Endothelial cell of umbilical vein (primary cell): ENCODE measurements at regions not wholly inside any gene's neighbourhood (a gene's known extent, or its start where the extent isn't known, plus 50 kb on each side); places are given as distances from the start of the nearest gene placed in this dataset.

Experiments used
- BruUV-seq: library from RNA; stranded (reverse); fragments of 400-500 nt; replicated peaks from 2 replicates; lab custom pipeline; 2021; lab: Mats Ljungman, UMichigan
- CTCF ChIA-PET: fragments of 300-600, 350-600 bp; sonication (Branson Sonifier 250); formaldehyde crosslinking; loops from one replicate; lab custom pipeline; 2021; ENCODE audit warnings: antibody characterized with exemption, inconsistent platforms; lab: Charles Lee
- POLR2A ChIA-PET: fragments of 300-600, 350-600 bp; sonication (Branson Sonifier 250); formaldehyde crosslinking; loops from one replicate; lab custom pipeline; 2021; ENCODE audit warnings: antibody characterized with exemption, inconsistent platforms; lab: Charles Lee
- DNase-seq: peaks from one replicate; pipeline ENCODE4 v3.0.0-alpha.2; 2011; ENCODE audit warnings: low read depth, low spot score
- FAIRE-seq: peaks from 2 replicates; lab custom pipeline; 2011; peaks lifted over from hg19 to GRCh38; lab: Jason Lieb, UNC
- H2AFZ ChIP-seq: 2 replicates; pipeline ENCODE4 v1.6.0; 2012; ENCODE audit warnings: low read depth, low read length, control low read depth, inconsistent platforms
- H3K27ac ChIP-seq: 2 replicates; pipeline ENCODE4 v1.5.1; 2011; ENCODE audit warnings: low read depth, mild to moderate bottlenecking, control low read depth, low read length, moderate library complexity; ENCODE audit not compliant: insufficient read depth
- H3K27me3 ChIP-seq, 2 experiments: 2 replicates each; pipeline versions ENCODE4 v1.6.0 to v1.6.1; 2011; ENCODE audit warnings: low read length in 2 of 2, mixed read lengths in 1 of 2; ENCODE audit not compliant: control insufficient read depth in 2 of 2, insufficient read depth in 2 of 2
- H3K36me3 ChIP-seq, 2 experiments: 2 replicates in 1 of 2; 3 replicates in 1 of 2; pipeline ENCODE4 v1.5.1; 2011; ENCODE audit warnings: low read length in 2 of 2, mild to moderate bottlenecking in 1 of 2, moderate library complexity in 1 of 2; ENCODE audit not compliant: control insufficient read depth in 2 of 2, insufficient read depth in 2 of 2; ENCODE audit errors: extremely low read depth in 1 of 2
- H3K4me1 ChIP-seq: 3 replicates; pipeline ENCODE4 v1.5.1; 2011; ENCODE audit warnings: mild to moderate bottlenecking, low read length; ENCODE audit not compliant: control insufficient read depth, insufficient read depth; ENCODE audit errors: extremely low read depth
- H3K4me2 ChIP-seq: 2 replicates; pipeline ENCODE4 v1.6.1; 2011; ENCODE audit warnings: low read length, control low read depth, mixed read lengths; ENCODE audit not compliant: insufficient read depth
- H3K4me3 ChIP-seq, 3 experiments: fragments of 200-600 bp in 1 of 3; sonication (generic), shearing (Covaris generic) in 1 of 3; replicated peaks in 1 of 3; 2 replicates each; pipeline ENCODE4 v1.5.1; 2011 to 2016; ENCODE audit warnings: control low read depth in 3 of 3, low read length in 3 of 3, mild to moderate bottlenecking in 2 of 3, inconsistent platforms in 1 of 3, low read depth in 1 of 3, moderate library complexity in 1 of 3; ENCODE audit not compliant: insufficient read depth in 1 of 3
- H3K79me2 ChIP-seq: 2 replicates; pipeline ENCODE4 v1.6.0; 2012; ENCODE audit warnings: low read length, inconsistent platforms; ENCODE audit not compliant: control insufficient read depth, insufficient read depth
- H3K9ac ChIP-seq: replicated peaks from 2 replicates; pipeline ENCODE3; 2011; ENCODE audit warnings: low read length, control low read depth; ENCODE audit not compliant: insufficient read depth; ENCODE audit errors: extremely low read depth
- H3K9me1 ChIP-seq: replicated peaks from 3 replicates; pipeline ENCODE4 v1.6.0; 2011; ENCODE audit warnings: mild to moderate bottlenecking, low read length; ENCODE audit not compliant: control insufficient read depth, insufficient read depth; ENCODE audit errors: extremely low read depth
- H3K9me3 ChIP-seq: replicated peaks from 2 replicates; pipeline ENCODE4 v1.5.1; 2012; ENCODE audit warnings: low read length, inconsistent platforms; ENCODE audit not compliant: control insufficient read depth, insufficient read depth
- H4K20me1 ChIP-seq: replicated peaks from 2 replicates; pipeline ENCODE3; 2011; ENCODE audit warnings: mild to moderate bottlenecking, low read length; ENCODE audit not compliant: control insufficient read depth, insufficient read depth; ENCODE audit errors: extremely low read depth
- EZH2 ChIP-seq: IDR thresholded peaks from 2 replicates; pipeline ENCODE4 v1.6.1; 2012; ENCODE audit warnings: borderline replicate concordance, low read depth, mild to moderate bottlenecking, moderate library complexity, low read length, inconsistent platforms; ENCODE audit not compliant: severe bottlenecking
- FOS ChIP-seq: IDR thresholded peaks from 2 replicates; pipeline ENCODE4 v1.6.1; 2011; ENCODE audit warnings: mild to moderate bottlenecking, low read length, moderate library complexity, borderline replicate concordance; ENCODE audit not compliant: insufficient read depth
- GATA2 ChIP-seq: IDR thresholded peaks from 2 replicates; pipeline ENCODE4 v1.7.0; 2011; ENCODE audit warnings: low read depth, mild to moderate bottlenecking, moderate library complexity, mixed read lengths, low read length; ENCODE audit not compliant: insufficient read length, insufficient read depth
- JUN ChIP-seq: IDR thresholded peaks from 2 replicates; pipeline ENCODE4 v1.6.1; 2011; ENCODE audit warnings: borderline replicate concordance, low read depth; ENCODE audit not compliant: insufficient read length, insufficient read depth
- MYC ChIP-seq: IDR thresholded peaks from one replicate; pipeline ENCODE4 v1.6.1; 2011; ENCODE audit warnings: mild to moderate bottlenecking, low read depth, low read length
- POLR2A ChIP-seq: IDR thresholded peaks from 2 replicates; pipeline ENCODE4 v1.6.1; 2012; ENCODE audit warnings: low read depth, mild to moderate bottlenecking, control low read depth, low read length
- POLR2AphosphoS5 ChIP-seq: IDR thresholded peaks from 2 replicates; pipeline ENCODE4 v1.6.1; 2012; ENCODE audit warnings: low read depth, mild to moderate bottlenecking, control low read depth, low read length, moderate library complexity; ENCODE audit not compliant: insufficient read depth
- dilution Hi-C: fragments of 300-500 bp; cut with MboI; formaldehyde crosslinking; loops from one replicate; pipeline ENCODE4 v1.15.0; 2019; ENCODE audit warnings: low sequenced_read_pairs; ENCODE audit not compliant: extremely low pct_ligation_motif_present
- intact Hi-C: fragments of 100-400 bp; cut with micrococcal nuclease; formaldehyde crosslinking; loops from one replicate; pipeline ENCODE4 v1.10.0; 2022
- TF ChIP-seq, protein P1 (sequence below): IDR thresholded peaks from 2 replicates; pipeline ENCODE4 v1.6.1; 2011; ENCODE audit not compliant: insufficient read depth, insufficient read length
- TF ChIP-seq, protein P2 (sequence below), 2 donors: IDR thresholded peaks; 1 replicate in 1 of 2; 2 replicates in 1 of 2; pipeline ENCODE4 v1.5.1; 2011; ENCODE audit warnings: low read length in 2 of 2, mild to moderate bottlenecking in 2 of 2, moderate library complexity in 2 of 2, control low read depth in 1 of 2, inconsistent platforms in 1 of 2, low read depth in 1 of 2; ENCODE audit not compliant: insufficient read depth in 1 of 2; ENCODE audit errors: extremely low read depth in 1 of 2

DNA sequence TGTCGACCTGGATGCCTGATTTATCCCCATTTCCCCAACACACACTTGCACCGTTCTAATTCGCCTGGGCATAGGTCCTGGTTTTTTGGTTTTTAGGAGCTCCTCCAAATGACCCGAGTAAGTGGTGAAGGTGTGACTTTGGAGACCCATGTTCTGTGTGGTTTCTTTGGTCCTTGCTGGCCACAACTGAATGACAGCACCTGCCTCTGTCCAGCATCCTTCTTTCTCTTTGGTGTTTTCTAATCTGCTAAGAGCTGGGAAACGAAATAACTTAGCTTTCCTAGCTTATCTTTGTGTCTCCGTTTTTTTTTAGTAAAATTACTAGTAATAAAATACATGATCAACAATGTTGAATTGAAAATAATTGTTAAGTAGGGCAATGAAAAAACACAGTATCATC is 120.2 kb downstream of the PRLHR start:
- BruUV-seq = no TSS peak
- CTCF ChIA-PET = interaction anchor here (0.7 to 1.4 kb wide), 2 partner anchors 16 to 18 kb away, joined by 3 to 7 read pairs; no protein-coding TSS in a partner anchor

More for the DNA sequence above, 120.2 kb downstream of the PRLHR start:
- no peak overlapping the region for H3K9ac ChIP-seq
- H3K4me2 ChIP-seq = no peak overlapping the region
- no peaks in the 10 kb centered on the region for H4K20me1 ChIP-seq
- DNase-seq = no peak
- H3K27me3 ChIP-seq = no peaks in the 10 kb centered on the region
- no peak overlapping the region for H3K27ac ChIP-seq
- no peak for FAIRE-seq
- H3K4me1 ChIP-seq = no peaks in the 10 kb centered on the region
- no peaks in the 10 kb centered on the region for H3K9me3 ChIP-seq
- no peaks in the 10 kb centered on the region for H3K79me2 ChIP-seq
- POLR2A ChIA-PET = no interaction called here
- no peak for TF ChIP-seq MYC
- TF ChIP-seq, protein P1, sequence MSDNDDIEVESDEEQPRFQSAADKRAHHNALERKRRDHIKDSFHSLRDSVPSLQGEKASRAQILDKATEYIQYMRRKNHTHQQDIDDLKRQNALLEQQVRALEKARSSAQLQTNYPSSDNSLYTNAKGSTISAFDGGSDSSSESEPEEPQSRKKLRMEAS = no peak
- no peak for TF ChIP-seq POLR2AphosphoS5
- TF ChIP-seq, protein P2, sequence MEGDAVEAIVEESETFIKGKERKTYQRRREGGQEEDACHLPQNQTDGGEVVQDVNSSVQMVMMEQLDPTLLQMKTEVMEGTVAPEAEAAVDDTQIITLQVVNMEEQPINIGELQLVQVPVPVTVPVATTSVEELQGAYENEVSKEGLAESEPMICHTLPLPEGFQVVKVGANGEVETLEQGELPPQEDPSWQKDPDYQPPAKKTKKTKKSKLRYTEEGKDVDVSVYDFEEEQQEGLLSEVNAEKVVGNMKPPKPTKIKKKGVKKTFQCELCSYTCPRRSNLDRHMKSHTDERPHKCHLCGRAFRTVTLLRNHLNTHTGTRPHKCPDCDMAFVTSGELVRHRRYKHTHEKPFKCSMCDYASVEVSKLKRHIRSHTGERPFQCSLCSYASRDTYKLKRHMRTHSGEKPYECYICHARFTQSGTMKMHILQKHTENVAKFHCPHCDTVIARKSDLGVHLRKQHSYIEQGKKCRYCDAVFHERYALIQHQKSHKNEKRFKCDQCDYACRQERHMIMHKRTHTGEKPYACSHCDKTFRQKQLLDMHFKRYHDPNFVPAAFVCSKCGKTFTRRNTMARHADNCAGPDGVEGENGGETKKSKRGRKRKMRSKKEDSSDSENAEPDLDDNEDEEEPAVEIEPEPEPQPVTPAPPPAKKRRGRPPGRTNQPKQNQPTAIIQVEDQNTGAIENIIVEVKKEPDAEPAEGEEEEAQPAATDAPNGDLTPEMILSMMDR (IDR thresholded peaks at IDR 0.05; ENCODE audit: extremely low read depth in 1 of 2, insufficient read depth in 1 of 2, low read depth in 1 of 2, low read length in 2 of 2) = no peak
- no peak for TF ChIP-seq JUN
- TF ChIP-seq POLR2A = no peak
- TF ChIP-seq GATA2 = no peak
- no peak for TF ChIP-seq FOS
- TF ChIP-seq EZH2 = no peak
- H3K36me3 ChIP-seq = no peaks in the 10 kb centered on the region
- no peak overlapping the region for H2AFZ ChIP-seq
- dilution Hi-C loops (no loop called here), intact Hi-C loops (no loop called here)
- no peak overlapping the region for H3K4me3 ChIP-seq
- H3K9me1 ChIP-seq = no peaks in the 10 kb centered on the region
